Transverse colon (tissue), 4 donors: ENCODE measurements at regions not wholly inside any gene's neighbourhood (a gene's known extent, or its start where the extent isn't known, plus 50 kb on each side); places are given as distances from the start of the nearest gene placed in this dataset.

Source experiments
- DNase-seq: peaks from one replicate; pipeline ENCODE4 v3.0.0-alpha.2; 2019
- H3K27ac ChIP-seq, 4 donors: fragments of 200-600 bp; sonication (generic); 2 replicates each; pipeline ENCODE4 v1.5.1; 2016 to 2018; ENCODE audit warnings: inconsistent platforms in 4 of 4
- H3K27me3 ChIP-seq: fragments of 200-600 bp; sonication (generic); 2 replicates; pipeline ENCODE4 v1.5.1; 2017; ENCODE audit warnings: inconsistent platforms
- H3K36me3 ChIP-seq, 4 donors: fragments of 200-600 bp; sonication (generic); 2 replicates each; pipeline ENCODE4 v1.5.1; 2017 to 2019; ENCODE audit warnings: inconsistent platforms in 4 of 4
- H3K4me1 ChIP-seq, 4 donors: fragments of 200-600 bp; sonication (generic); 2 replicates each; pipeline ENCODE4 v1.5.1; 2017 to 2020; ENCODE audit warnings: inconsistent platforms in 4 of 4
- H3K4me3 ChIP-seq, 4 donors: fragments of 200-600 bp; sonication (generic); 1 replicate in 1 of 4; 2 replicates in 3 of 4; pipeline versions ENCODE4 v1.5.1 to v1.6.1; 2017 to 2019; ENCODE audit warnings: inconsistent platforms in 4 of 4
- H3K9me3 ChIP-seq, 2 donors: fragments of 200-600 bp; sonication (generic); 2 replicates each; pipeline ENCODE4 v1.5.1; 2017 to 2019; ENCODE audit warnings: inconsistent platforms in 2 of 2
- EP300 ChIP-seq: sonication (generic); formaldehyde crosslinking; IDR thresholded peaks from one replicate; pipeline ENCODE4 v1.6.1; 2017; ENCODE audit warnings: antibody characterized with exemption, low read depth
- POLR2A ChIP-seq: fragments of 450-650 bp; IDR thresholded peaks from one replicate; pipeline ENCODE4 v1.6.1; 2016; ENCODE audit warnings: antibody characterized with exemption, mild to moderate bottlenecking, moderate library complexity
- POLR2AphosphoS5 ChIP-seq, 3 donors: sonication (generic); formaldehyde crosslinking; IDR thresholded peaks; one replicate each; pipeline ENCODE4 v1.6.1; 2016; ENCODE audit warnings: antibody characterized with exemption in 3 of 3
- WGBS, 2 donors: methylation state at CpG; one replicate each; pipeline ENCODE4 v1.1.5; 2018; ENCODE audit warnings: low coverage in 1 of 2; 5-methylcytosine and 5-hydroxymethylcytosine counted together
- in situ Hi-C, 4 donors: fragments of 200-750 bp; cut with MboI; loops; one replicate each; pipeline versions ENCODE4 v1.15.0 to v1.15.1; 2017; ENCODE audit warnings: low sequenced_read_pairs in 3 of 4, low pct_ligation_motif_present in 1 of 4, low pct_unique_long_range_greater_than_20kb in 1 of 4
- intact Hi-C: fragments of 100-400 bp; cut with DNase I; formaldehyde crosslinking; loops from one replicate; pipeline ENCODE4 v1.15.1; 2023; ENCODE audit warnings: low total_unique reads
- TF ChIP-seq, protein P1 (sequence below), 5 experiments: fragments of 200-600 bp in 3 of 5; fragments of 450-650 bp in 2 of 5; sonication (generic) in 3 of 5; IDR thresholded peaks; 1 replicate in 2 of 5; 2 replicates in 3 of 5; pipeline ENCODE4 v1.5.1; 2016 to 2017; ENCODE audit warnings: antibody characterized with exemption in 5 of 5, inconsistent platforms in 3 of 5, mild to moderate bottlenecking in 2 of 5, moderate library complexity in 1 of 5

DNA sequence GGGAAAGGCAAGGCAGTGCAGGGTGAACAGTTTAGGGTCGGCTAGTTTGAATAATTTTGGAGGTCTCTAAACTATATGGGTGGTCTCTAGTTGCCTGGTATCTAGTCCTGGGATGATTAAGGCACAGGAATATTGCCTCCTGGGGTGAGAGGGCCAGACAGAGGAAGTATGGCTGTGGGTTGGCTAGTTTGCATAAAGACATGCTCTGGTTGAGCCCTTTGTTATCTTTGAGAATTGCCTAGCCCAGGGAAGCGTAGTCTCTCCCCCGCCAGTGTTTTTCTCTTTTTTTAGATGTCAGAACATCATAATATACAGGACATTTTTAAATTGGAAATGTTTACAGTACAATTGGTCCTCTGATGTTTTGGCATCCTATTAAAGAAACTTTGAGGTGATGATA lies 163.5 kb downstream of the PWWP3B start:
- Histone ChIP-seq H3K27me3 (no peaks in the 10 kb centered on the region), H3K4me1 (no peaks in the 10 kb centered on the region), H3K4me3 (no peak overlapping the region), H3K36me3 (no peaks in the 10 kb centered on the region), H3K27ac (no peak overlapping the region), H3K9me3 (no peaks in the 10 kb centered on the region)
- intact Hi-C loops = no loop called here
- DNase-seq = no peak
- 55 to 62% methylated on average over 3 of the region's 3 CpGs for WGBS, 2 donors
- TF ChIP-seq EP300 (no peak), POLR2AphosphoS5 (IDR thresholded peaks at IDR 0.05) (no peak), POLR2A (no peak)
- TF ChIP-seq, protein P1, sequence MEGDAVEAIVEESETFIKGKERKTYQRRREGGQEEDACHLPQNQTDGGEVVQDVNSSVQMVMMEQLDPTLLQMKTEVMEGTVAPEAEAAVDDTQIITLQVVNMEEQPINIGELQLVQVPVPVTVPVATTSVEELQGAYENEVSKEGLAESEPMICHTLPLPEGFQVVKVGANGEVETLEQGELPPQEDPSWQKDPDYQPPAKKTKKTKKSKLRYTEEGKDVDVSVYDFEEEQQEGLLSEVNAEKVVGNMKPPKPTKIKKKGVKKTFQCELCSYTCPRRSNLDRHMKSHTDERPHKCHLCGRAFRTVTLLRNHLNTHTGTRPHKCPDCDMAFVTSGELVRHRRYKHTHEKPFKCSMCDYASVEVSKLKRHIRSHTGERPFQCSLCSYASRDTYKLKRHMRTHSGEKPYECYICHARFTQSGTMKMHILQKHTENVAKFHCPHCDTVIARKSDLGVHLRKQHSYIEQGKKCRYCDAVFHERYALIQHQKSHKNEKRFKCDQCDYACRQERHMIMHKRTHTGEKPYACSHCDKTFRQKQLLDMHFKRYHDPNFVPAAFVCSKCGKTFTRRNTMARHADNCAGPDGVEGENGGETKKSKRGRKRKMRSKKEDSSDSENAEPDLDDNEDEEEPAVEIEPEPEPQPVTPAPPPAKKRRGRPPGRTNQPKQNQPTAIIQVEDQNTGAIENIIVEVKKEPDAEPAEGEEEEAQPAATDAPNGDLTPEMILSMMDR (IDR thresholded peaks at IDR 0.05) = no peak
- in situ Hi-C loops = no loop called here

DNA sequence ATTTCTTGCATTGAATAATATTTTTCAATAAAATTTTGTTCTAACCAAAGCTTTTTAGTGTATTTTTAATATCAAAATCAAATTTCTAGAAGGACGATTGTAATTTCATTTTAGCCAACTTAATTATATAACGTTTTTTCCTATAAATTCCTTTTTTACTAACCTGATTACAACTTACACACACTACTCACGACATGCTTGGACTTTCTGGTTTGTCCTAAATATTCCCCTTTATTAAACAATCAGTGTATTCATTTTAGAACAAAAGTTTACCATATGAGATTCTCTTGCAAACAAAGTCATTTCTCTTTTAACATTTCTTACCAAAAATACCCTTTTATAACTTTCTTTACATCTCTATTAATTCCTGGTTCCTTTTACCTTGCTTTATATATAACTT lies 173.7 kb downstream of the PWWP3B start:
- TF ChIP-seq POLR2AphosphoS5 (IDR thresholded peaks at IDR 0.05) (no peak), POLR2A (no peak), EP300 (no peak)
- TF ChIP-seq, protein P1 (IDR thresholded peaks at IDR 0.05) = no peak
- WGBS, 2 donors = 17 to 56% methylated on average over 1 to 3 of the region's 3 CpGs

DNA sequence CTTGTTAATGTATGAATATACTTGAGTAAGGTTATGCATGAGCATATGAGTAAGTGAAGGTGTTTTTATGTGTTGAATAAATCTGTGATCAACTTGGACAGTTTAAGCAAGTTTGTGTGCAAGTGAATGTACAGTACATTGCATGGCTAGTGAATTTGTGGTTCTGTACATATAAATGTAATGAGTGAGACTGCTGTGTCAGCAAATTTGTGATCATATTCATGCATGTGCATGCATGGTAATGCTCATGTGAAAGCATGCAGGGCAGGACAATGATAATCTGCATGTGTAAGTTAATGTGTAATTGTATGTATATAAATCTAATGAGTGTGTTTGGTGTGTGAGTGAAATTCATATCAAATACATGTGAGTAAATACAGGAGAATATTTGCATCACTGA lies 188.5 kb downstream of the PWWP3B start:
- no peak overlapping the region for H3K4me3 ChIP-seq
- DNase-seq = no peak
- in situ Hi-C loops (no loop called here), intact Hi-C loops (no loop called here)
- H3K9me3 ChIP-seq = no peaks in the 10 kb centered on the region
- H3K27ac ChIP-seq = no peak overlapping the region
- TF ChIP-seq, protein P1 (IDR thresholded peaks at IDR 0.05) = no peak
- no peak for TF ChIP-seq EP300
- no peak for TF ChIP-seq POLR2A
- no peak for TF ChIP-seq POLR2AphosphoS5 (IDR thresholded peaks at IDR 0.05)
- no peaks in the 10 kb centered on the region for H3K4me1 ChIP-seq
- H3K27me3 ChIP-seq = no peaks in the 10 kb centered on the region
- H3K36me3 ChIP-seq = no peaks in the 10 kb centered on the region

More for the DNA sequence above, 173.7 kb downstream of the PWWP3B start:
- Histone ChIP-seq H3K27ac (no peak overlapping the region), H3K36me3 (no peaks in the 10 kb centered on the region), H3K27me3 (no peaks in the 10 kb centered on the region), H3K4me3 (no peak overlapping the region), H3K9me3 (no peaks in the 10 kb centered on the region), H3K4me1 (no peaks in the 10 kb centered on the region)
- no peak for DNase-seq
- intact Hi-C loops = no loop called here
- in situ Hi-C loops = no loop called here

DNA sequence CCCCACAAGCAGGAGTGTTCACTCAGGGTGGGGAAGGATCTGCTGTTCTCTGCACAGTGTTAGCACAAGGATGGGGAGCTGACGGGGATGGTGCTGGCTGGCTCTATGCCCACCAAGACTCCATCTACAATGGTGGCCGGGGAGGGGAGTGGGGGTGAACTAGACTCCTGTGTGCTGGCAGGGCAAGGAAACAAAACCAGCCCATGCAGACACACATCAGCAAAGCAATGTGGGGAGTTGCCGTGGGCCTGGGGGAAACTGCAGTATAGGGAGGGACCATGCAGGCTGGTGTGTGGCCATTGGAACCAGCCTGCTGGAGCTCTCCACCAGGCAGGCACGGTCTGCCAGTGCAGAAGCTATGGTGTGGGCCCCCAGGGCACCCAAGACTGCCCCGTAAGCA lies 195.1 kb downstream of the PWWP3B start:
- Histone ChIP-seq H3K27me3 (no peaks in the 10 kb centered on the region), H3K9me3 (no peaks in the 10 kb centered on the region), H3K36me3 (no peaks in the 10 kb centered on the region), H3K4me1 (no peaks in the 10 kb centered on the region), H3K27ac (no peak overlapping the region), H3K4me3 (no peak overlapping the region)
- intact Hi-C loops = no loop called here
- in situ Hi-C loops = no loop called here
- no peak for DNase-seq
- WGBS, 2 donors = 60% methylated on average over 5 of the region's 5 CpGs; no CpG with 5 or more reads in 1 of the 2 donors
- TF ChIP-seq, protein P1 (IDR thresholded peaks at IDR 0.05) = no peak
- TF ChIP-seq POLR2AphosphoS5 (IDR thresholded peaks at IDR 0.05) (no peak), EP300 (no peak), POLR2A (no peak)
